ENCODE measurements at regions not wholly inside any gene's neighbourhood (a gene's known extent, or its start where the extent isn't known, plus 50 kb on each side); places are given as distances from the start of the nearest gene placed in this dataset.

DNA sequence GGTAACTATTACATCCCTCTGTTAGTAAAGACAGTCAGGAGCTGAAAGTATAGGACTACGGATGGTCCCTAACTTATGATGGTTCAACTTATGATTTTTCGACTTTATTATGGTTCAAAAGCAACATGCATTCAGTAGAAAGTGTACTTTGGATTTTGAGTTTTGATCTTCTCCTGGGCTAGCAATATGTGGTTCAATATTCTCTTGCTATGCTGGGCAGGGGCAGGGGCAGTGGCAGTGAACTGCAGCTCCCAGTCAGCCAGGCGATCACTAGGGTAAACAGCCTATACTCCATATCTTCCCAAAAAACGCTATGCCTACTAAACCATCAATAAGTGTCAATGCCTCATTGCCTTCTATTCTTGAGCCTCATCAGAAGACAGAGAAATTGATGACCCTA is 292.7 kb downstream of the EMP1 start:
- ATAC-seq (no peak), DNase-seq (ENCODE audit: low read depth, low spot score) (no peak)
- intact Hi-C loops (cut with micrococcal nuclease), result no loop called here
- H3K79me2 ChIP-seq (ENCODE audit: insufficient read depth, low read length), result no peaks in the 10 kb centered on the region
- H3K36me3 ChIP-seq (ENCODE audit: control insufficient read depth in 1 of 2, insufficient read depth in 2 of 2, low read length in 2 of 2), result no peaks in the 10 kb centered on the region
- no peaks in the 10 kb centered on the region for H3K4me1 ChIP-seq (ENCODE audit: control insufficient read depth in 1 of 2, insufficient read depth in 2 of 2, low read length in 2 of 2)
- BruUV-seq (replicated peaks), result no TSS peak
- ChIA-PET RAD21 (ENCODE audit: low non-redundant PET in 1 of 2, low total read pairs in 2 of 2, uncharacterized antibody in 2 of 2, unreplicated experiment in 2 of 2) (no interaction called here), POLR2A (no interaction called here), CTCF (no interaction called here)
- no peaks in the 10 kb centered on the region for H4K20me1 ChIP-seq (ENCODE audit: insufficient read depth)
- no peak overlapping the region for H2AFZ ChIP-seq (ENCODE audit: low read depth, low read length, poor library complexity, severe bottlenecking)
- no peak for TF ChIP-seq ELF1 (IDR thresholded peaks at IDR 0.05; ENCODE audit: borderline replicate concordance, low read depth)
- TF ChIP-seq RAD21 (IDR thresholded peaks at IDR 0.05; ENCODE audit: low read depth), result no peak
- TF ChIP-seq, protein P1, sequence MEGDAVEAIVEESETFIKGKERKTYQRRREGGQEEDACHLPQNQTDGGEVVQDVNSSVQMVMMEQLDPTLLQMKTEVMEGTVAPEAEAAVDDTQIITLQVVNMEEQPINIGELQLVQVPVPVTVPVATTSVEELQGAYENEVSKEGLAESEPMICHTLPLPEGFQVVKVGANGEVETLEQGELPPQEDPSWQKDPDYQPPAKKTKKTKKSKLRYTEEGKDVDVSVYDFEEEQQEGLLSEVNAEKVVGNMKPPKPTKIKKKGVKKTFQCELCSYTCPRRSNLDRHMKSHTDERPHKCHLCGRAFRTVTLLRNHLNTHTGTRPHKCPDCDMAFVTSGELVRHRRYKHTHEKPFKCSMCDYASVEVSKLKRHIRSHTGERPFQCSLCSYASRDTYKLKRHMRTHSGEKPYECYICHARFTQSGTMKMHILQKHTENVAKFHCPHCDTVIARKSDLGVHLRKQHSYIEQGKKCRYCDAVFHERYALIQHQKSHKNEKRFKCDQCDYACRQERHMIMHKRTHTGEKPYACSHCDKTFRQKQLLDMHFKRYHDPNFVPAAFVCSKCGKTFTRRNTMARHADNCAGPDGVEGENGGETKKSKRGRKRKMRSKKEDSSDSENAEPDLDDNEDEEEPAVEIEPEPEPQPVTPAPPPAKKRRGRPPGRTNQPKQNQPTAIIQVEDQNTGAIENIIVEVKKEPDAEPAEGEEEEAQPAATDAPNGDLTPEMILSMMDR (IDR thresholded peaks at IDR 0.05 in 2 of 3, conservative IDR thresholded peaks at IDR 0.05 in 1 of 3; ENCODE audit: borderline replicate concordance in 1 of 3, insufficient read depth in 1 of 3, low read depth in 2 of 3, low read length in 2 of 3), result no peak
- no peak for TF ChIP-seq EZH2phosphoT487 (IDR thresholded peaks at IDR 0.05; ENCODE audit: borderline replicate concordance)
- TF ChIP-seq, protein P2, sequence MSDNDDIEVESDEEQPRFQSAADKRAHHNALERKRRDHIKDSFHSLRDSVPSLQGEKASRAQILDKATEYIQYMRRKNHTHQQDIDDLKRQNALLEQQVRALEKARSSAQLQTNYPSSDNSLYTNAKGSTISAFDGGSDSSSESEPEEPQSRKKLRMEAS (IDR thresholded peaks at IDR 0.05), result no peak
- no peak for TF ChIP-seq CBX3 (IDR thresholded peaks at IDR 0.05; ENCODE audit: low read depth)
- TF ChIP-seq EZH2 (IDR thresholded peaks at IDR 0.05), result no peak
- TF ChIP-seq ZFX (IDR thresholded peaks at IDR 0.05), result no peak
- TF ChIP-seq TCF7L2 (IDR thresholded peaks at IDR 0.05; ENCODE audit: borderline replicate concordance, extremely low read depth, insufficient read depth, insufficient read length), result no peak
- no peak for TF ChIP-seq ZNF274 (IDR thresholded peaks at IDR 0.05; ENCODE audit: low read depth, low read length)
- TF ChIP-seq, protein P3, sequence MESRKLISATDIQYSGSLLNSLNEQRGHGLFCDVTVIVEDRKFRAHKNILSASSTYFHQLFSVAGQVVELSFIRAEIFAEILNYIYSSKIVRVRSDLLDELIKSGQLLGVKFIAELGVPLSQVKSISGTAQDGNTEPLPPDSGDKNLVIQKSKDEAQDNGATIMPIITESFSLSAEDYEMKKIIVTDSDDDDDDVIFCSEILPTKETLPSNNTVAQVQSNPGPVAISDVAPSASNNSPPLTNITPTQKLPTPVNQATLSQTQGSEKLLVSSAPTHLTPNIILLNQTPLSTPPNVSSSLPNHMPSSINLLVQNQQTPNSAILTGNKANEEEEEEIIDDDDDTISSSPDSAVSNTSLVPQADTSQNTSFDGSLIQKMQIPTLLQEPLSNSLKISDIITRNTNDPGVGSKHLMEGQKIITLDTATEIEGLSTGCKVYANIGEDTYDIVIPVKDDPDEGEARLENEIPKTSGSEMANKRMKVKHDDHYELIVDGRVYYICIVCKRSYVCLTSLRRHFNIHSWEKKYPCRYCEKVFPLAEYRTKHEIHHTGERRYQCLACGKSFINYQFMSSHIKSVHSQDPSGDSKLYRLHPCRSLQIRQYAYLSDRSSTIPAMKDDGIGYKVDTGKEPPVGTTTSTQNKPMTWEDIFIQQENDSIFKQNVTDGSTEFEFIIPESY (IDR thresholded peaks at IDR 0.05; ENCODE audit: extremely low read depth, insufficient replicate concordance, low read length), result no peak
- H3K9me3 ChIP-seq (ENCODE audit: control insufficient read depth in 1 of 2, insufficient read depth in 1 of 2, low read depth in 1 of 2, low read length in 2 of 2), result no peaks in the 10 kb centered on the region
- H3K9ac ChIP-seq (ENCODE audit: low read length), result no peak overlapping the region
- H3K4me3 ChIP-seq (replicated peaks in 1 of 2; ENCODE audit: low read depth in 1 of 2, low read length in 2 of 2), result no peak overlapping the region
- H3K27me3 ChIP-seq (ENCODE audit: insufficient read depth, low read length), result no peaks in the 10 kb centered on the region
- no peak overlapping the region for H3K27ac ChIP-seq (ENCODE audit: low read depth, low read length)
- H3K4me2 ChIP-seq (ENCODE audit: low read length), result no peak overlapping the region
- H3K9me2 ChIP-seq (ENCODE audit: insufficient read depth), result no peaks in the 10 kb centered on the region

Measured in HCT116 (cell line).